ENCODE measurements at regions not wholly inside any gene's neighbourhood (a gene's known extent, or its start where the extent isn't known, plus 50 kb on each side); places are given as distances from the start of the nearest gene placed in this dataset.
"Not testable (repeated sequence)": the region's sequence is repeated elsewhere in the genome, so short reads cannot be mapped to it uniquely, and the experiment has no call there.

GRCh38 chr4:58871509-58871908 is 1761.3 kb upstream of the IGFBP7 start:
- no peak for DNase-seq

DNA sequence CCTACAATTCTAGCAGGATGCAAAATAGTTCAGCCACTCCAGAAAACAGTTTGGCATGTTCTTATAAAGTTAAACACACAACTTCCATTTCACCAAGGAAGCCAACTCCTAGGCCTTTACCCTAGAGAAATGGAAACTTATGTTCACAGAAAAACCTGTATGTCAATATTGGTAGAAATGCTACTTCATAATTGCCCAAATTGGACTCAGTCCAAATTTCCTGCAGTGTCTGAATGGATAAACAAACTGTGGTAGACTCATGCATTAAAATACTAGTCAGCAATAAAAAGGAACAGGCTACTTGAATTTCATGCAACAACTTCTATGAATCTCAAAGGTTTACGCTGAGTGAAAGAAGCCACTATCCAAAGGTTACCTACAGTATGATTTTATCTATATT is 1738.8 kb upstream of the IGFBP7 start:
- DNase-seq: no peak

GRCh38 chr4:58843455-58843854 is 1733.3 kb upstream of the IGFBP7 start:
- DNase-seq: no peak

- no peak for DNase-seq
These were observed 1722.9 kb upstream of the IGFBP7 start for GRCh38 chr4:58833126-58833525.

GRCh38 chr4:58825278-58825677 is 1715.1 kb upstream of the IGFBP7 start:
- DNase-seq: no peak

- DNase-seq: not testable (repeated sequence)
These were observed 1708.4 kb upstream of the IGFBP7 start for GRCh38 chr4:58818560-58818959.

GRCh38 chr4:58809948-58810347 is 1699.8 kb upstream of the IGFBP7 start:
- no peak for DNase-seq

- DNase-seq: no peak
These were observed 1699.2 kb upstream of the IGFBP7 start for GRCh38 chr4:58809366-58809765.

DNA sequence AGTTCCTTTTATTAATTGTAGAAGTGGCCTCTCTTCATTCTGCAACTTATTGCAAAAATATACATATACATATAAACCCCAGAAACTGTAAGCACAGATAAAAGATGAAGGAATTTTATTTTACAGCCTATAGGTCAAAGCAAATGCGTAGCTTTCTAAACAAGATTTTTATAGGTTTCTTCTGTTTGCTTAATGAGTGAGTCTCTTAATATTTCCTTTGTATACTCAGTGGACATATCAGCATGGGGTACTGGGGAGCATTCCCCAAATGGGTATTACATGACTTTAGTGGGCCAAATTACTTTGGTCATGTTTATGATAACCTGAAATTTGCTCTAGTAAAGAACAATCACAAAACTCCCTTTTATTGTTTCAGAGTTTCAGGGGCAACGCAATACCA is 1698.6 kb upstream of the IGFBP7 start:
- no peak for DNase-seq

- DNase-seq: no peak
These were observed 1697.8 kb upstream of the IGFBP7 start for GRCh38 chr4:58807843-58808615.

GRCh38 chr4:58776627-58777026 is 1666.4 kb upstream of the IGFBP7 start:
- DNase-seq: no peak

DNA sequence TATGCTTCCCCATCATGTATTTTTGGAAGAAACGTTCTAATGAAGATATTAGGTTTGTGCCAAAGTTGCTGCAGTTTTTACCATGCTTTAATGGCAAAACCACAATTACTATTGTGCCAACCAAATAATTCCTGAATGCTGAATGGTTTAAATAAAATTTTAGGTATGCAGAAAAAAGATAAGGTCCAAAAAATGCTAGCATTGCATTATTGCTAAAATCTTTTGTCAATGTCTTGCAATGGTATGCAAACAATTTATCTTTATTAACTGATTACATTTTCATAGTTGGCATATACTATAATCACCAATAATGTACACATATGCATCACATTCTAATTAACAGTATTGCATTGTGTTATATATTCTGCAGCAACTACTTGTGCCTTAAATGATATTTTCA is 1657.4 kb upstream of the IGFBP7 start:
- no peak for DNase-seq

DNA sequence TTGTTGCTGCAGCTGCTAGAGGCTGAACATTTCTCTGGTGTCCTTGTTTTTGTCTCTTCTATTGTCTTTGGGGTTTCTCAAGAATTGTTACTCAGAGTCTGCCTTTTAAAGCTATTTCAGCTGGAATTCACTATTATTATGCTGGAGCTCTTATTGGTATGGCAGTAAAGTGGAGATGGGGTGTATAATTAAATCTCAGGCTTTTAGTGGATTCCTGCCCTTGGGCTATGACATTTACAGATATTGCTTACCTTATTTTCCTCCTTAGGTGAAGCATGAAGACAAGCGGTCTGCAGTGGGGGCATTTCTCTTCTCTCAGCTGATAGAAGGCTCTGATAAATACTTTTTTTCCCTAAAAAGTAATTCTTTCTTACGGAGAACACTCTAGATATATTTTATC is 1656.6 kb upstream of the IGFBP7 start:
- DNase-seq: no peak

- DNase-seq: no peak
These were observed 1651.4 kb upstream of the IGFBP7 start for GRCh38 chr4:58761563-58761962.

- DNase-seq: no peak
These were observed 1650.6 kb upstream of the IGFBP7 start for GRCh38 chr4:58760737-58761136.

- DNase-seq: no peak
These were observed 1649.9 kb upstream of the IGFBP7 start for GRCh38 chr4:58760100-58760499.

- DNase-seq: no peak
These were observed 1639.0 kb upstream of the IGFBP7 start for GRCh38 chr4:58749206-58749605.

DNA sequence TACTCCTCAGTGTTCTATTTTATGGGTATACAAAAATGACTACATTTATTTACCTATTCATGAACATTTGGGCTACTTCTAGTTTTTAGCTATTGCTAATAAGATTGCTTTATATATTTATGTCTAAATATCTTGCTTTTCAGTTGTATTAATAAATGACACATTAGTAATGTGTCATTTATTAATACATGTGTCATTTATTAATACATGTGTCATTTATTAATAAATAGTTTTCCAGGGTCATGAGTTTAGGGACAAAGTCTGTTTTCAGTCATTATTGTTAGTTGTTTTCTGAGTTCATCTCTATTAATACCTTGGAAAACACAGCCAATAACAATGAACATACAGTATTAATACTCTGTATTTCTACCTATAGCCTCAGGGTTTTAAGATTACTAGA is 1630.7 kb upstream of the IGFBP7 start:
- DNase-seq: no peak

- no peak for DNase-seq
These were observed 1629.1 kb upstream of the IGFBP7 start for GRCh38 chr4:58739275-58739674.

DNA sequence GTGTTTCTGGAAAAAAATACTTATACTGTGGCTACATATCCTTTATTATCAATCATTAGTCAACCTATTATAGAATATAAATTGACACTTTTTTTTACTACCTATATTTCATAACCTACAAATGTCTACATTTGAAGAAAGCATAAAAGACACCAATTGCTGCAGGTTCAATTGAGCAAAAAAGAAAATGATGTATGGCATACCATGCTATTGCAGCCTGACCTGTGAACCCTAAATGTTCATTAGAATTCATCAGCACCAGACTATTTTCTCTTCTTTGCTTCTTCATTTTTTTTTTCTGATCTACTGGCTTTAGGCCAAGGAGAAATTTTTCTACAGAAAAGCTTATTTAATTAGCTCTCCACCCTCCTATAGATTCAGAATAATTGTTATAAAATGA is 1628.2 kb upstream of the IGFBP7 start:
- no peak for DNase-seq

- DNase-seq: no peak
These were observed 1624.0 kb upstream of the IGFBP7 start for GRCh38 chr4:58734030-58734674.

GRCh38 chr4:58732973-58733372 is 1622.8 kb upstream of the IGFBP7 start:
- no peak for DNase-seq

DNA sequence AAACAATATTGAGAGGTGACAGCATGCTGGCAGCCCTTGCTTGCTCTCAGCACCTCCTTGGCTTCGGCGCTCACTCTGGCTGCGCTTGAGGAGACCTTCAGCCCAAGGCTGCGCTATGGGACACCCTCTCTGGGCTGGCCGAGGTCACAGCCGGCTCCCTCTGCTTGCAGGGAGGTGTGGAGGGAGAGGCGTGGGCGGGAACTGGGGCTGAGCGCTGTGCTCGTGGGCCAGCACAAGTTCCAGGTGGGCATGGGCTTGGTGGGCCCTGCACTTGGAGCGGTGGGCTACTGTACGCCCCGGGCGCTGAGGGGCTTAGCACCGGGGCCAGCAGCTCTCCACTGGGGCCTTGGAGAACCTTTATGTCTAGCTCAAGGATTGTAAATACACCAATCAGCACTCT is 1613.8 kb upstream of the IGFBP7 start:
- DNase-seq: no peak

DNA sequence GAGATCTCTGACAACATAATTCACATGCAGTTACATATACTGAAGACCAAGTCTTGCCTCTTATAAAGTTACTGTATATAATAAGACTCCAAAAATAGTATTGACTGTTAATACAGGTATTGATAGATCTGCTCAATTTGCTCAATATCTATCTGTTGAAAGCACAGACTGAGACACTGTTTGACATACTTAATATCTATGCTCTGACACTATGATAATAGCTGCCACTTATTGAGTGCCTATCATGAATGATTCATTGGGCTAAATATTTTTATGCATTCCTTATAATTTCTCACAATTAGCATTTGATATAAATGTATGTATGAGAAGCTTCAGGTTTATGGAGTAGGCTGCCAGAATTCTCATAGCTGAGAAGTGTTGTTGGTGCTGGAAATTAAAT is 1600.9 kb upstream of the IGFBP7 start:
- DNase-seq: no peak

- no peak for DNase-seq
These were observed 1578.4 kb upstream of the IGFBP7 start for GRCh38 chr4:58688568-58688967.

All from activated naive CD4-positive, alpha-beta T cell (primary cell).